GM10266 (cell line): ENCODE measurements at regions not wholly inside any gene's neighbourhood (a gene's known extent, or its start where the extent isn't known, plus 50 kb on each side); places are given as distances from the start of the nearest gene placed in this dataset.

ENCODE experiments used
- DNase-seq: peaks from one replicate; pipeline ENCODE4 v3.0.0; 2012; ENCODE audit errors: extremely low spot score
- TF ChIP-seq, protein P1 (sequence below): IDR thresholded peaks from 2 replicates; pipeline ENCODE4 v1.5.1; 2012; ENCODE audit warnings: mild to moderate bottlenecking, low read depth; ENCODE audit not compliant: control insufficient read depth, insufficient read depth; ENCODE audit errors: missing control alignments

DNA sequence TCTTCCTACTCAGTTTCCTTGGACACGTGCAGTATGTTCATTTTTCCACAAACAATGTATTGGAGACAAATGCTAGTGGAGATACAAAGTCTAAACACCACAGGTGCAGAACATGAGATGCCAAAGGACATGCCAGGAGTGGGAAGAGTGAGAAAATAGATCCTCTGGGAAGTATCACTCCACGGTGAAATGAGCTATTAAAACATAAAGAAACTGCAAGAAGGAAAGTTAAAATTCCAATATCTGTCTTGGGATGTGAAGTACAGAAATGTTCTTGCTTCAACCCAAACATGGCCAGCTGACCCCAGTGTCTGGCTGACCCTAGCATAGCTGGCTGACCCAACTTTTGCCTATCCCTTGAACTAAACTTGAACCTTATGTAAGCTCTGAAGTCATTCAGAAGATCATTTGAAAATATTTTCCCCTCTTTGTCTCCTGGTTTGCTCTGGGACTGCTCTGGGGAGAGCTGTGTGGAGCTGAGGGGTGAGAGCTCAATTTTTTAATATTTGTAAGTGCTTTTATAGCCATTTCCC, 59.5 kb downstream of the FZD1 start:
- TF ChIP-seq, protein P1, sequence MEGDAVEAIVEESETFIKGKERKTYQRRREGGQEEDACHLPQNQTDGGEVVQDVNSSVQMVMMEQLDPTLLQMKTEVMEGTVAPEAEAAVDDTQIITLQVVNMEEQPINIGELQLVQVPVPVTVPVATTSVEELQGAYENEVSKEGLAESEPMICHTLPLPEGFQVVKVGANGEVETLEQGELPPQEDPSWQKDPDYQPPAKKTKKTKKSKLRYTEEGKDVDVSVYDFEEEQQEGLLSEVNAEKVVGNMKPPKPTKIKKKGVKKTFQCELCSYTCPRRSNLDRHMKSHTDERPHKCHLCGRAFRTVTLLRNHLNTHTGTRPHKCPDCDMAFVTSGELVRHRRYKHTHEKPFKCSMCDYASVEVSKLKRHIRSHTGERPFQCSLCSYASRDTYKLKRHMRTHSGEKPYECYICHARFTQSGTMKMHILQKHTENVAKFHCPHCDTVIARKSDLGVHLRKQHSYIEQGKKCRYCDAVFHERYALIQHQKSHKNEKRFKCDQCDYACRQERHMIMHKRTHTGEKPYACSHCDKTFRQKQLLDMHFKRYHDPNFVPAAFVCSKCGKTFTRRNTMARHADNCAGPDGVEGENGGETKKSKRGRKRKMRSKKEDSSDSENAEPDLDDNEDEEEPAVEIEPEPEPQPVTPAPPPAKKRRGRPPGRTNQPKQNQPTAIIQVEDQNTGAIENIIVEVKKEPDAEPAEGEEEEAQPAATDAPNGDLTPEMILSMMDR = no peak
- DNase-seq = no peak

DNA sequence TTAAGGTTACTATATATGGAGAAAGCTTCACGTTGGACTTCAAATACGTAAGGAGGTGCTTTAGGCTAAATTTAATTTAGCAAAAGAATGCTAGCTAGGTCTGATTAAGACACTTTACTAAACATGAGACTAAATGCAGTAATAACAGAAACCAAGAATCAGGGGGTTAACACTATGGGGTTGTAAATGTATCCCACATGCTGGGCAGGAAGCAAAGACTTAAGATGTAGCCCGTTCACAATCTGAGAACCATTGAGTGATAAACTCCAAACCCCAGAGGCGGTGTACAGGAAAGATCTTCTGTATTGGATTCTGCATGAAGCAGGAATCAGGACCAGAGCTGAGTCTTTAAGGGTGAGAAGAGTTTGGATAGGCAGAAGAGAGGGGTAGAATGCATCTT, 60.4 kb downstream of the FZD1 start:
- no peak for DNase-seq
- TF ChIP-seq, protein P1 = no peak

- TF ChIP-seq, protein P1 = no peak
- DNase-seq = no peak
Measured at GRCh38 chr7:91325726-91326125, 61.5 kb downstream of the FZD1 start.

GRCh38 chr7:91326516-91327199, 62.4 kb downstream of the FZD1 start:
- no peak for DNase-seq
- TF ChIP-seq, protein P1 = no peak

DNA sequence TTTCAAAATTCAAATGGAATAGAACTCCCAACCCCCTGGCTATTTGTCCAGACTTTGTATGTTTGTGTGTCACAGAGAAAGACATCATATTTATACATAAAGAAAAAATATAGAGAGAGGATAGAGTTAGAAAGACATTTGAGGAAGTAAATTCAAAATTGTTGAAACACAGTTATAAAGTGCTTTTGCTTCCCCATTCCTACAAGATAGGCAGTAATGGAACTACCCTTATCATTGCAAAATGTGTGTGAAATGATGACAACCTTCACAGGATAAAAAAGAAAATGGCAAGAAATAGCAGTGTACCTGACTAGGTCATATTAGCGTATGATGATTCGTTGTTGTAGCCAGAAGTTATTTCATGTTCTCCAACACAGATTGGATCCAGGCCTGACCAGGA, 63.1 kb downstream of the FZD1 start:
- TF ChIP-seq, protein P1 = no peak
- DNase-seq = no peak

DNA sequence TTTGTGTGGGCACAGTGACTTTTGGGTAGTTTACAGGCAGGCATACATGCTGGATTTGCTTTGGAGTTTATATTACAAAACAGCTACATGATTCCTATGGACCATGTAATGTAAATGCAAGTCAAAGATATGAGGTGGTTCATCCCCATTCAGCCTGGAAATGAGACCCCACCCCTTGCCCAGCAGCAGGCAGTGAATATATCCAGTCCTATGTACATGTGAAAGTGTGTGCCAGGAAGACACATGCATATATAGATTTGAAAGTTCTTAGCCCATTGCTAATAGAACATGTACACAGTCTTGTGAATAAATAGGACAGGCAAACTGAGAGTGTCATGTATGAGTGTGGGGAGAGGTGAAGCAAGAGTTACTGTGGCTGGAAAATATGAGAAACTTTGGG, 65.3 kb downstream of the FZD1 start:
- TF ChIP-seq, protein P1 = no peak
- DNase-seq = no peak

DNA sequence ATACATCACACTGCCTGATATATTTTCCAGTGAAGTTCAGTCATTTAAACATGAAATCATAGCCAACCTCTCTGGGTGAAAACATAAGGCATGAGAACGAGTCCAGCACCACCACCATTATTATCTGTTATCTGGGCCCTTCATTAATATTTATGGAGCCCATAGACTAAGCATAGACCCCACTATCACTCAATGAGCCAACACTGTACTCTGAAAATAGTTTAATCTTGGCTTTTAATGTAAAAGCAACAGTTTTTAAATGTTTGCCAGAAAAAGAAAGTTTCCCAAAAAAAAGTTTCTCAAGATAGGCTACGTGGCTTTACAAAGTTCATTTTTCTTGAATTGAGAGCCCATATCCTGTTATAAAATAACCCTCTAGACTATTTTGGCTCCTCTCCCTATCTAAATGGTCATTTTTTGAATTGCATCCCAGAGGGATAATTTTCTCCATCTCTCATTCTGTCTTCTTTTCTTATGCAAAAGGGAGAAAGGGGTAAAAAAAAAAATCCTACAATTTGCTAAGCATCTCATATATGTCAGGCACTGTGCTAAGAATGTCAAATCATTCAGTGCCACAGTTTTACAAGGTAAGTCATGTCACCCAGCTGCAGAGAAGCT, 66.1 kb downstream of the FZD1 start:
- TF ChIP-seq, protein P1 = no peak
- no peak for DNase-seq
